ENCODE measurements at regions not wholly inside any gene's neighbourhood (a gene's known extent, or its start where the extent isn't known, plus 50 kb on each side); places are given as distances from the start of the nearest gene placed in this dataset.

GRCh38 chr2:156190517-156190916, 142.0 kb downstream of the NR4A2 start:
- Histone ChIP-seq H3K4me3 (ENCODE audit: low read length) (no peak overlapping the region), H3K27ac (ENCODE audit: low read length) (no peak overlapping the region), H3K79me2 (ENCODE audit: low read length) (no peaks in the 10 kb centered on the region), H2AFZ (ENCODE audit: low read length) (no peak overlapping the region), H3K9me3 (ENCODE audit: low read length) (no peaks in the 10 kb centered on the region), H4K20me1 (ENCODE audit: low read length) (no peaks in the 10 kb centered on the region), H3K4me1 (ENCODE audit: insufficient read depth, low read length) (no peaks in the 10 kb centered on the region), H3K9me2 (replicated peaks; ENCODE audit: low read length) (no peaks in the 10 kb centered on the region), H3K9ac (ENCODE audit: low read length) (no peak overlapping the region), H3K27me3 (ENCODE audit: low read length) (no peaks in the 10 kb centered on the region), H3K36me3 (ENCODE audit: low read depth, low read length) (no peaks in the 10 kb centered on the region), H3K4me2 (ENCODE audit: low read length) (no peak overlapping the region), H3F3A (ENCODE audit: low read length, unreplicated experiment) (no peaks in the 10 kb centered on the region)
- intact Hi-C loops (cut with micrococcal nuclease): no loop called here
- TF ChIP-seq EZH2 (IDR thresholded peaks at IDR 0.05; ENCODE audit: low read length, unreplicated experiment) (no peak), EZH2phosphoT487 (IDR thresholded peaks at IDR 0.05; ENCODE audit: borderline replicate concordance, low read length) (no peak), CTCF (conservative IDR thresholded peaks at IDR 0.05; ENCODE audit: low read depth, low read length) (no peak)
- CTCF ChIA-PET: no interaction called here
- POLR2A ChIA-PET (ENCODE audit: unreplicated experiment): no interaction called here
- no TSS peak for BruUV-seq (replicated peaks)
- ATAC-seq (no peak), DNase-seq (no peak)

GRCh38 chr2:156189584-156189983, 142.9 kb downstream of the NR4A2 start:
- no peak overlapping the region for H3K27ac ChIP-seq (ENCODE audit: low read length)

More at GRCh38 chr2:156189584-156189983, 142.9 kb downstream of the NR4A2 start:
- BruUV-seq (replicated peaks): no TSS peak
- Histone ChIP-seq H2AFZ (ENCODE audit: low read length) (no peak overlapping the region), H3K4me2 (ENCODE audit: low read length) (no peak overlapping the region), H3F3A (ENCODE audit: low read length, unreplicated experiment) (no peaks in the 10 kb centered on the region), H3K36me3 (ENCODE audit: low read depth, low read length) (no peaks in the 10 kb centered on the region), H3K9me2 (replicated peaks; ENCODE audit: low read length) (no peaks in the 10 kb centered on the region), H3K9me3 (ENCODE audit: low read length) (no peaks in the 10 kb centered on the region), H4K20me1 (ENCODE audit: low read length) (no peaks in the 10 kb centered on the region), H3K4me1 (ENCODE audit: insufficient read depth, low read length) (peaks cover 4% of the 10 kb centered on the region; the same call in 1 of the 2 replicates), H3K27me3 (ENCODE audit: low read length) (no peaks in the 10 kb centered on the region), H3K4me3 (ENCODE audit: low read length) (no peak overlapping the region), H3K79me2 (ENCODE audit: low read length) (no peaks in the 10 kb centered on the region), H3K9ac (ENCODE audit: low read length) (no peak overlapping the region)
- TF ChIP-seq EZH2 (IDR thresholded peaks at IDR 0.05; ENCODE audit: low read length, unreplicated experiment) (no peak), EZH2phosphoT487 (IDR thresholded peaks at IDR 0.05; ENCODE audit: borderline replicate concordance, low read length) (no peak), CTCF (conservative IDR thresholded peaks at IDR 0.05; ENCODE audit: low read depth, low read length) (no peak)
- no peak for DNase-seq
- ATAC-seq: no peak
- intact Hi-C loops (cut with micrococcal nuclease): no loop called here
- CTCF ChIA-PET: no interaction called here
- POLR2A ChIA-PET (ENCODE audit: unreplicated experiment): interaction anchor here (0.7 kb wide), 1 partner anchor 171 kb away, joined by 3 read pairs; no protein-coding TSS in a partner anchor
